Neural progenitor cell (in vitro differentiated cells): ENCODE measurements at regions not wholly inside any gene's neighbourhood (a gene's known extent, or its start where the extent isn't known, plus 50 kb on each side); places are given as distances from the start of the nearest gene placed in this dataset.

Experiments used
- EZH2 ChIP-seq: fragments of 200-600 bp; sonication (generic); IDR thresholded peaks from 2 replicates; pipeline ENCODE4 v1.6.1; 2017; ENCODE audit warnings: antibody characterized with exemption, mild to moderate bottlenecking, moderate library complexity
- EZH2phosphoT487 ChIP-seq: fragments of 200-600 bp; sonication (generic); IDR thresholded peaks from 2 replicates; pipeline ENCODE4 v1.6.1; 2017; ENCODE audit warnings: antibody characterized with exemption
- TF ChIP-seq, protein P1 (sequence below): fragments of 200-600 bp; sonication (generic); IDR thresholded peaks from 2 replicates; pipeline ENCODE4 v1.5.1; 2017; ENCODE audit warnings: antibody characterized with exemption, mild to moderate bottlenecking

DNA sequence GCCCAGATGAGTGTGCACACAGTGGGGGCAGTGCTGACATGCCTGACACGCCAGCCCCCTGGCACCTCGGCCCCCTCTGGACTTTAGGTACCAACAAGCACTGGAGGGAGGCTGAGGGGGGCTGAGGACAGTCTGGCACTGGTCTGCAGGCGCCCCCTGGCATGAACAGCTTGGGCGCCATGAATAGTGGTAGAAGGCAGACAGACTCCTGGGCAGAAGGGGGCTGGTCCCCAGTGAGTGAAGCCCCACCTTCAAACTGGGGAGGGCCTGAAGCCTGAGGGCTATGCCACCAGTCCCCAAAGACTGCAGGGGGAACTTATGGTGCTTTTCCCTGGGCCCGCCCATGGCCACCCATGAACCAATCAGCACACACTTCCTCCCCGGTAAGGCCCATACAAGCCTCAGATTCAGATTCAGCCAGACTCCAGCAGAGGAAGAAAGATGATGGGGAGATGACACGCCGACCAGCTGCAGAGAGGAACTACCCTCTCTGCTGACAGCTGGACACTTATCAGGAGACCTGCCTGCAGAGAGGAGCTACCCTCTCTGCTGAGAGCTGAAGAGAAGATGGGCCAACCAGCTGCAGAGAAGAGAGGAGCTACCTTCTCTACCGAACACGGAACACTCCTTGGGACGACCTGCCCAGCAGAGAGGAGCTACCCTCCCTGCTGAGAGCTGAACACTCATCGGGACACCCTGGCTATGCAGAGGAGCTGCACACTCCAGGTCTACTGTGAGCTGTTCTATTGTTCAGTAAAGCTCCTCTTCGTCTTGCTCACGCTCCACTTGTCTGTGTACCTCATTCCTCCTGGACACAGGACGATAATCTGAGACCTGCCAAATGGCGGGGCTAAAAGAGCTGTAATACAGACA lies 324.5 kb downstream of the PCNX1 start:
- TF ChIP-seq, protein P1, sequence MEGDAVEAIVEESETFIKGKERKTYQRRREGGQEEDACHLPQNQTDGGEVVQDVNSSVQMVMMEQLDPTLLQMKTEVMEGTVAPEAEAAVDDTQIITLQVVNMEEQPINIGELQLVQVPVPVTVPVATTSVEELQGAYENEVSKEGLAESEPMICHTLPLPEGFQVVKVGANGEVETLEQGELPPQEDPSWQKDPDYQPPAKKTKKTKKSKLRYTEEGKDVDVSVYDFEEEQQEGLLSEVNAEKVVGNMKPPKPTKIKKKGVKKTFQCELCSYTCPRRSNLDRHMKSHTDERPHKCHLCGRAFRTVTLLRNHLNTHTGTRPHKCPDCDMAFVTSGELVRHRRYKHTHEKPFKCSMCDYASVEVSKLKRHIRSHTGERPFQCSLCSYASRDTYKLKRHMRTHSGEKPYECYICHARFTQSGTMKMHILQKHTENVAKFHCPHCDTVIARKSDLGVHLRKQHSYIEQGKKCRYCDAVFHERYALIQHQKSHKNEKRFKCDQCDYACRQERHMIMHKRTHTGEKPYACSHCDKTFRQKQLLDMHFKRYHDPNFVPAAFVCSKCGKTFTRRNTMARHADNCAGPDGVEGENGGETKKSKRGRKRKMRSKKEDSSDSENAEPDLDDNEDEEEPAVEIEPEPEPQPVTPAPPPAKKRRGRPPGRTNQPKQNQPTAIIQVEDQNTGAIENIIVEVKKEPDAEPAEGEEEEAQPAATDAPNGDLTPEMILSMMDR, result no peak
- no peak for TF ChIP-seq EZH2
- no peak for TF ChIP-seq EZH2phosphoT487
